ENCODE measurements at regions not wholly inside any gene's neighbourhood (a gene's known extent, or its start where the extent isn't known, plus 50 kb on each side); places are given as distances from the start of the nearest gene placed in this dataset.

DNA sequence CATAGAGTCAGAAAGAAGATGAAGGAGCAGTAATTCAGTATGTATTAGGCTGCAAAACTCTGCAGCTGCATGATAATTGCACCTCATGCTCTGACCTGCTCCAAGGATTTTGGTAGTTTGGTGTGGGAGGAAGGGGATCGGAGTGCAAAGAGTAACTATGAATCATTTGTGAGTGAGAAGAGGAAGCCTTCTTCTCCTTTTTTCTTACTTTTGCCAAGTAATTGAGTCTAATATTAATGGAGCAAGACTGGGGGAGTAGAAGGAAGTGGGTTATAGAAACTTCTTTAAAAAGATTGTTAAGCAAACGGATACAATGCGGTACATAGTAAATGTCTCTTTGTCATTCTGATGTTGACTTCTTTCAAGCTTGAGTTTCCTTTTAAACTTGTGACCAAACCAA lies 276.5 kb downstream of the EDEM1 start:
- Histone ChIP-seq H3K9me3 (ENCODE audit: control insufficient read depth, insufficient read depth, low read length) (no peaks in the 10 kb centered on the region), H3K9ac (ENCODE audit: low read depth, low read length) (no peak overlapping the region), H3K4me3 (ENCODE audit: low read depth, low read length) (no peak overlapping the region), H3K36me3 (ENCODE audit: control insufficient read depth, insufficient read depth, low read length) (no peaks in the 10 kb centered on the region), H3K4me1 (ENCODE audit: control insufficient read depth, insufficient read depth, low read length) (peaks cover 6% of the 10 kb centered on the region), H3K27me3 (ENCODE audit: control insufficient read depth, insufficient read depth, low read length) (no peaks in the 10 kb centered on the region)

DNA sequence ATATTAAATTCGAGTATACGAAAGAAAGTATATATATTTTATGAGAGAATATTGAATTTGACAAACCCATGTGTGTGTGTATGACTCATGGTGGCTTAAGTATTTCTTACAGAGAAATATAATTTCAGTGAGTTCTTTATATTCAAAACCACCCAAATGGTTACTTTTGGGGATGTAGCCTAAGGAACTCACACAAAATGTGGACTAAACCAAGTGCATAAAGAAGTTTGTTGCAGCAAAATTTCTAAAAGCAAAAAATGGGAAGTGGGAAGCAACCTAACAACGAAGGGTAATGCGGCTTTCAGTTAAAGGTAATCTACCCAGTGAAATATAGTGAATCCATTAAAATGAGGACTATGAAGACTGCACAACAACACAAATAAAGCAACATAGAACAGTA lies 277.1 kb downstream of the EDEM1 start:
- Histone ChIP-seq H3K9ac (ENCODE audit: low read depth, low read length) (no peak overlapping the region), H3K4me3 (ENCODE audit: low read depth, low read length) (no peak overlapping the region), H3K4me1 (ENCODE audit: control insufficient read depth, insufficient read depth, low read length) (peaks cover 6% of the 10 kb centered on the region), H3K36me3 (ENCODE audit: control insufficient read depth, insufficient read depth, low read length) (no peaks in the 10 kb centered on the region), H3K9me3 (ENCODE audit: control insufficient read depth, insufficient read depth, low read length) (no peaks in the 10 kb centered on the region), H3K27me3 (ENCODE audit: control insufficient read depth, insufficient read depth, low read length) (no peaks in the 10 kb centered on the region)

DNA sequence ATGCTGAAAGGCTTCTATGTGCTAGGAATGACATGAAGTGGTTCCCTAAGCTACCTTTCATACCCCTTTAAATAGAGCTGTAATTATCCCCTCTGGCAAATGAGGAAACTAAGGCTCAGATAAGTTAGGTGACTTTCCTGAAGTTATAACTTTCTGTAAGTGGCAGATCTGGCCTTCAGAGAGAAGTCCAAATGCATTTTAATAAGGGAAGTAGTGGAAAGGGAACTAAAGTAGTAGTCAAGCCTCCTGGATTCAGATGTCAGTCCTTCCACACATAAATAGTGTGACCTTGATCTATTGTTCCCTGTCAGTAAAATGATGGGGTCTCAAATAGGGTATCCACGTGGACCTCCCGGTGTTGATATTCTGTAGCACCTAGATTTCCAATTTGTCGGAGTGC lies 277.7 kb downstream of the EDEM1 start:
- Histone ChIP-seq H3K4me1 (ENCODE audit: control insufficient read depth, insufficient read depth, low read length) (peaks cover 6% of the 10 kb centered on the region), H3K27me3 (ENCODE audit: control insufficient read depth, insufficient read depth, low read length) (no peaks in the 10 kb centered on the region), H3K36me3 (ENCODE audit: control insufficient read depth, insufficient read depth, low read length) (no peaks in the 10 kb centered on the region), H3K9me3 (ENCODE audit: control insufficient read depth, insufficient read depth, low read length) (no peaks in the 10 kb centered on the region), H3K9ac (ENCODE audit: low read depth, low read length) (no peak overlapping the region), H3K4me3 (ENCODE audit: low read depth, low read length) (no peak overlapping the region)

DNA sequence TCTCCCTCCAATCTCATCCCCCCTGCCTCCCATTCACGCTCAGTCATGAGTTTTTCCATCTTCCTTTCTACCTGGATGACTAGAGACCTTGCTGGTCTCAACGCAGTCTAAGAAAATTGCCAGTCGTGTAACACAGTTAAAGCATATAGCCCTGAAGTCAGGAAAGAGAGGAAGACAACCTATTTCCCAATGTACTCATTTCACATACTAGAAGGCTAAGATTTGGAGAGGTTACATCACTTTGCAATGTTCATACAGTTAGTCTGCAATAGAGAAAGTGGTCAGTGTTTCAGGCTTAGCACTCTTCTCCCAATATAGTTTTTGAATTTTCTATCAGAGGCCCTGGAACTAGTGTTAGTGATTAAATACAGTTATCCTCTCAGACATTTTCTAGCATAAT lies 278.6 kb downstream of the EDEM1 start:
- no peak overlapping the region for H3K9ac ChIP-seq (ENCODE audit: low read depth, low read length)
- no peaks in the 10 kb centered on the region for H3K9me3 ChIP-seq (ENCODE audit: control insufficient read depth, insufficient read depth, low read length)
- no peaks in the 10 kb centered on the region for H3K27me3 ChIP-seq (ENCODE audit: control insufficient read depth, insufficient read depth, low read length)

DNA sequence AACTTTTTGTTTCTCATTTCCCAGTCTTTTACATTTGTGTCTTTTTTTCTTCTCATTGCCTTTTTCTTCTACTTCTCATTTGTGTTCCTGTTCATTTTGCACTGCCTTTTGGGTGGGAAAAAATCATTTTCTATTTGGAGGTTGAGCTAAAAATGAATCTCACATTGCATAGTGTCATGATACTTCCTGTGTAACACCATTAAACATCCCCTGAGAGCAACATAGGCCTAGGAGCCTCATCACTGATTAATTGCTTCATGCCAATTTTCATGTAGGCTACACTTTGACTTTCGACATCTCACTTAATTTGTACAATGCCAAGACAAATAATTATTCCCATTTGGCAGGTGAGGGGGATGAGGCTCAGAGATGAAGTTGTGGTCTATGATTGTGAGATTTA lies 279.2 kb downstream of the EDEM1 start:
- Histone ChIP-seq H3K9me3 (ENCODE audit: control insufficient read depth, insufficient read depth, low read length) (no peaks in the 10 kb centered on the region), H3K27me3 (ENCODE audit: control insufficient read depth, insufficient read depth, low read length) (no peaks in the 10 kb centered on the region), H3K4me3 (ENCODE audit: low read depth, low read length) (no peak overlapping the region), H3K9ac (ENCODE audit: low read depth, low read length) (no peak overlapping the region), H3K36me3 (ENCODE audit: control insufficient read depth, insufficient read depth, low read length) (no peaks in the 10 kb centered on the region), H3K4me1 (ENCODE audit: control insufficient read depth, insufficient read depth, low read length) (peaks cover 6% of the 10 kb centered on the region)

More for the DNA sequence above, 278.6 kb downstream of the EDEM1 start:
- Histone ChIP-seq H3K4me1 (ENCODE audit: control insufficient read depth, insufficient read depth, low read length) (peaks cover 6% of the 10 kb centered on the region), H3K4me3 (ENCODE audit: low read depth, low read length) (no peak overlapping the region), H3K36me3 (ENCODE audit: control insufficient read depth, insufficient read depth, low read length) (no peaks in the 10 kb centered on the region)

DNA sequence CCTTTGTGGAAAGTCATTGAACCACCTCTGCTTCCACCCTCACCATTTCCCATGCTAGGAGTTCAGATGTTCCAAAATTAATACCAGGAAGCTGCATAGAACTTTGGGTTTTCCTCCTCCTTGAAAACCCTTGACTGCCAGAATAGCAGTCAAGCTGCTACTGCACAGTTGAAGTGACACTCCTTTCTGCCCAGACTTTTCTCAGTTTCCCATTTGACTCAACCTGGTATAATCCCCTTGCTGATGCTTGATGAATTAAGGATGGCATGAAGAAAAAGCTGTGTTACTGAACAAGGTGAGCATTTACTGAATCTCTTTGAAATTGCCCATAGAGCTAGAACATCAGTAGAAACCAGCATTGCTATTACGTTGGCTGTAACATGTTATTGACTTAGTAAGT lies 286.0 kb downstream of the EDEM1 start:
- Histone ChIP-seq H3K9ac (ENCODE audit: low read depth, low read length) (no peak overlapping the region), H3K4me1 (ENCODE audit: control insufficient read depth, insufficient read depth, low read length) (no peaks in the 10 kb centered on the region), H3K36me3 (ENCODE audit: control insufficient read depth, insufficient read depth, low read length) (no peaks in the 10 kb centered on the region), H3K27me3 (ENCODE audit: control insufficient read depth, insufficient read depth, low read length) (no peaks in the 10 kb centered on the region), H3K9me3 (ENCODE audit: control insufficient read depth, insufficient read depth, low read length) (no peaks in the 10 kb centered on the region), H3K4me3 (ENCODE audit: low read depth, low read length) (no peak overlapping the region)

DNA sequence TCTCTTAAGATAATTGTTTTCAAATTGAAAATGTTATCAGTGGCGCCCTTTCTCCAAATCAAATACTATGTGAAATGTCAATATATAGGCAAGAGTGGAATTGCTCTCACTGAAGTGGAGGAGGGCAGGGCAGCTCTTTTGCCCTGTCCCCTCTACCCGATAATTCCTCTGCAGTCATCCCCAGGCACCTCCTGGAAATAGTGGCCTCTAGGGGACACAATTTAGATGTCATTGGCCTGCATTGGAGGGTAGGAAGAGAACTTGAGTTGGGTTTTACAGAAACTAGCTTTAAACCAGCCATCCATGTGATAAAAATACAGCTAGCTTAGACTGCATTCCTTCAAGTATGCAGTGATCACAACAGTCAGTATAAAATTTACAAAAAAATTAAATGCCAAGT lies 288.9 kb downstream of the EDEM1 start:
- Histone ChIP-seq H3K4me3 (ENCODE audit: low read depth, low read length) (no peak overlapping the region), H3K27me3 (ENCODE audit: control insufficient read depth, insufficient read depth, low read length) (no peaks in the 10 kb centered on the region)

DNA sequence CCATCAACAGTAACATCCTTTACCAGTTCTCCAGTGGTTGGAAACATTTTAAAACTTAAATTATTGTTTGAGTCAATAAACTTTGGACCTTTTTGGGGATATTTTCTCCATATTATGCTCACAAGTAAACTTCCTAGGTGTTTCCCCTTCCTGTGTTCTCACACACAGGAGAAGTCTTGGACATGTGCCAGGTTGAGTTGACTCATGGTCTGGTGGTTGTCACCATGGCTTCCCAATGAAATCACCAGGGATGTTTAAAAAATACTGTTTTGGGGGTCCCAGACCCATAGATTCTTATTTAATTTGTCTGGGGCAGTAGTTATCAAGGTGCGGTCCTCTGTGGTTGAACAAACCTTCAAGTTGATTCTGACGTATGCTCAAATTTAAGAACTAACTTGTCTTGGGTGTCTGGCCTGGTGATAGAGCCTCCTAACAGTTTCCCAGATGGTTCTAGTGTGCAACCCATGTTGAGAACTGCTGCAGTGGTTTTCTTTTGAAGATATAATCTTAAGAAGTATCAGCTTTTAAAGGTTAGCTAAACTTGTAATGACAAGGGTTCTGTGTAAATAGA lies 291.8 kb downstream of the EDEM1 start:
- H3K36me3 ChIP-seq (ENCODE audit: control insufficient read depth, insufficient read depth, low read length) = no peaks in the 10 kb centered on the region
- H3K4me1 ChIP-seq (ENCODE audit: control insufficient read depth, insufficient read depth, low read length) = no peaks in the 10 kb centered on the region
- no peak overlapping the region for H3K4me3 ChIP-seq (ENCODE audit: low read depth, low read length)
- no peaks in the 10 kb centered on the region for H3K9me3 ChIP-seq (ENCODE audit: control insufficient read depth, insufficient read depth, low read length)
- H3K27me3 ChIP-seq (ENCODE audit: control insufficient read depth, insufficient read depth, low read length) = no peaks in the 10 kb centered on the region
- H3K9ac ChIP-seq (ENCODE audit: low read depth, low read length) = no peak overlapping the region

More for the DNA sequence above, 288.9 kb downstream of the EDEM1 start:
- no peaks in the 10 kb centered on the region for H3K36me3 ChIP-seq (ENCODE audit: control insufficient read depth, insufficient read depth, low read length)
- no peaks in the 10 kb centered on the region for H3K9me3 ChIP-seq (ENCODE audit: control insufficient read depth, insufficient read depth, low read length)
- H3K4me1 ChIP-seq (ENCODE audit: control insufficient read depth, insufficient read depth, low read length) = no peaks in the 10 kb centered on the region
- no peak overlapping the region for H3K9ac ChIP-seq (ENCODE audit: low read depth, low read length)

DNA sequence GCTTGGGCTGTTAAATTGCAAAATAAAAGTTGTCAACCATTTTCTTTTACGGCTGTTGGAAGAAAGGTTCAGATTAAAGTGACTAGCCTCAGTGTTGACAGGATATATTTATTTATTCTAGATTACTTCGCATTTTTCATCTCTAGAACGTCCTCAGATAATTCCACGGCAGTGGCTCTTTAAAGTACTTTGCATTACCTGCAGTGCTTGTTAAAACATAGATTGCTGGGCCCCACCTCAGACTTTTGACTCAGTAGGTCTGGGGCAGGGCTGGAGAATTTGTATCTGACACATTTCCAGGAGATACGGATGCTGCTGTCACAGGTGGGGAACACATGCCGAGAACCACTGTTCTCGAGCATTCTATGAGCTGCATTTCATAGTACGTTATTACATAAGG lies 292.7 kb downstream of the EDEM1 start:
- no peaks in the 10 kb centered on the region for H3K9me3 ChIP-seq (ENCODE audit: control insufficient read depth, insufficient read depth, low read length)
- H3K4me3 ChIP-seq (ENCODE audit: low read depth, low read length) = no peak overlapping the region
- no peak overlapping the region for H3K9ac ChIP-seq (ENCODE audit: low read depth, low read length)
- H3K27me3 ChIP-seq (ENCODE audit: control insufficient read depth, insufficient read depth, low read length) = no peaks in the 10 kb centered on the region
- no peaks in the 10 kb centered on the region for H3K36me3 ChIP-seq (ENCODE audit: control insufficient read depth, insufficient read depth, low read length)
- no peaks in the 10 kb centered on the region for H3K4me1 ChIP-seq (ENCODE audit: control insufficient read depth, insufficient read depth, low read length)

DNA sequence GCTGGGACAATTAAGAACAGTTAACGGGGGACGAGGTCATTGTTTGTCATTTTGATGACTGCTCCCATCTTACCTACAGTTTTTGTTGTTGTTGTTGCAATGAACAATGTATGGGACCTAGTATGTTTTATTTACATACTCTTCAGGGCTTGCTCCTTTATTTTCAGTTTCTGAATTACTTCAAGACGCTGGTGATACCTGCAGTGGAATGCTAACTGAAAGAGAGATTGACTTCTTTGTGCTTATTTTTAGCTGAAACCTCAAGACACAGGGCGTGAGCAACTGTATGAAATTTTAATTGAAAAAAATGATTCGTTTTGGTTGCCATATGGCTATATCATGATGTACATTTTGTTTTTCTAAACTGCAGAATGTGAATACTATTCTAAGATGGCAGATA lies 297.9 kb downstream of the EDEM1 start:
- Histone ChIP-seq H3K4me3 (ENCODE audit: low read depth, low read length) (no peak overlapping the region), H3K9ac (ENCODE audit: low read depth, low read length) (no peak overlapping the region), H3K9me3 (ENCODE audit: control insufficient read depth, insufficient read depth, low read length) (no peaks in the 10 kb centered on the region), H3K36me3 (ENCODE audit: control insufficient read depth, insufficient read depth, low read length) (no peaks in the 10 kb centered on the region), H3K4me1 (ENCODE audit: control insufficient read depth, insufficient read depth, low read length) (no peaks in the 10 kb centered on the region), H3K27me3 (ENCODE audit: control insufficient read depth, insufficient read depth, low read length) (no peaks in the 10 kb centered on the region)

DNA sequence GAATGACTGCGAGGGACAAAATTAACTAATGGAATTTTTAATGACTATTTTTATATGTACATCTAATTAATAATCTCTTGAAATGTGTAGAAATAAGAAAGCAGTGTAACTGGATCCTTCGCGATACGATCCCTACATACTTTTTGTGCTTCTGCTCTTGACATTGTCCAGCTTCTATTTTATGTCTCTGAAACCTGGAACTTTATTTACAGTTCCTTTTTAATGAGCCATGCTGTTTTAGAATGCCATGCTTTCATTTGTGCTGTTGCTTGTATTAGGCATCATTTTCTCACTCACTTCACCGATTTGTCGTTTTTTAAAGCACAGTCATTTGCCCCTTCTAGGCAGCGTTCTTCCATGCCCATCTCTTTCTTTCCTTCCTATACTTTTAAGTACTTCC lies 301.3 kb downstream of the EDEM1 start:
- Histone ChIP-seq H3K9ac (ENCODE audit: low read depth, low read length) (no peak overlapping the region), H3K36me3 (ENCODE audit: control insufficient read depth, insufficient read depth, low read length) (no peaks in the 10 kb centered on the region), H3K4me3 (ENCODE audit: low read depth, low read length) (no peak overlapping the region), H3K4me1 (ENCODE audit: control insufficient read depth, insufficient read depth, low read length) (no peaks in the 10 kb centered on the region), H3K27me3 (ENCODE audit: control insufficient read depth, insufficient read depth, low read length) (no peaks in the 10 kb centered on the region), H3K9me3 (ENCODE audit: control insufficient read depth, insufficient read depth, low read length) (no peaks in the 10 kb centered on the region)

DNA sequence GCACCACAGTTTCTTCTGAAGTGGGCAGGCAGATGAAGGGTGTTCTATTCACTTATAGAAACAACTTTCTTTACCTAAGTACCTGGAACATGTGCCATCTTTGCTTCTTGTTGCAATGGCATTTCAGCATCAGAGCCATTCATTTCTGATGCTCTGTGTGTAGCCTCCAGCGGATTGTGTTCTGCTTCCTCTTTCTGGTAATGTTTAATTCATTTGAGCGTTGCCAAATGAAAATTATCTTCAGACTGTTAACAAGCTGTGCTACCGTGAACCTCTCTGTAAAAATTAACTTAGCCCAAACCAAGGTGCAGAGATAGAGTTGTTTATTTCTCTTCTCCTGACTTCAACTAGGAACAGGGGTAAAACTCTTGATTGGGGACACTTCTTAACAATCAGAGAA lies 302.0 kb downstream of the EDEM1 start:
- Histone ChIP-seq H3K36me3 (ENCODE audit: control insufficient read depth, insufficient read depth, low read length) (no peaks in the 10 kb centered on the region), H3K9me3 (ENCODE audit: control insufficient read depth, insufficient read depth, low read length) (no peaks in the 10 kb centered on the region), H3K4me1 (ENCODE audit: control insufficient read depth, insufficient read depth, low read length) (no peaks in the 10 kb centered on the region), H3K27me3 (ENCODE audit: control insufficient read depth, insufficient read depth, low read length) (no peaks in the 10 kb centered on the region), H3K4me3 (ENCODE audit: low read depth, low read length) (no peak overlapping the region), H3K9ac (ENCODE audit: low read depth, low read length) (no peak overlapping the region)
